ENCODE measurements at regions not wholly inside any gene's neighbourhood (a gene's known extent, or its start where the extent isn't known, plus 50 kb on each side); places are given as distances from the start of the nearest gene placed in this dataset.

DNA sequence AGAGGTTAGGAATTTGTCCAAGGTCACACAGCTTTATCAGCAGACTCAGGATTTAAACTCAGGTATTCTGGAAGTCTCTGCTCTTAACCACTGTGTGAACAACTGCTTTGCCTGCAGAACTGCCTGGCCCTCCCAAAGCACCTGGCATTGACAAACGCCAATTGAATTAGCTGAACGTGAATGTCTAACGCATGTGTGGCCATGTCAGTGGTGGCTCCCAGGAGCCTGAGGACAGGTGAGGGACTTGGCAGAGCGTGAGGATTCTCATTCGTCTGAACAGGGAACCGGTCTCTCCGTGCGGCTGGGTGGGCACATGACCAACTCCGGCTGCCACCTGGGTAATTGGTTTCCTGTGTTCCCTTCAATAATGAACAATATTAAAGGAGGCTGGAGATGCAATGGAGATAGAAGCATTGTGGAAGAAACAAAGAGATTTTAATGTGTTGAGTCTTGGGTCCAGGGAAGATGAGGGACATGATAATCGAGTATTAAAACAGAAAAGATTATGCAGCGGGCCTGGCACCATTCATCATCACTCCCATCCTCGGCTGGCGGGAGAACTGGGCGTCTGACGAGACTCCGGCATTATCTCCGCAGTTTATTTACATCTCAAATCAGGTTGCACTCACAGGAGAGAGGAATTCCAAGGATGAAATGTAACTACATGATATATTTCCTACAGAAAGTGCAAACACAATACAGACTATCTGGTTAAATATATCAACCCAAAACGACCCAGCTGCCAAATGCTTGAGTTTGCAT lies 113.5 kb downstream of the NPIPB5 start:
- no peaks in the 10 kb centered on the region for H3K9me3 ChIP-seq (ENCODE audit: control insufficient read depth in 2 of 2, insufficient read depth in 1 of 2, low read depth in 1 of 2, low read length in 1 of 2)
- no peaks in the 10 kb centered on the region for H3K4me1 ChIP-seq (ENCODE audit: control insufficient read depth in 2 of 2, insufficient read depth in 2 of 2, low read length in 1 of 2)
- peaks cover 0 to 4% of the 10 kb centered on the region in 2 donors for H3K27me3 ChIP-seq (ENCODE audit: control insufficient read depth in 1 of 2, insufficient read depth in 2 of 2, low read length in 2 of 2)
- H3K4me3 ChIP-seq (ENCODE audit: low read depth in 1 of 2, low read length in 2 of 2) = no peak overlapping the region
- H3K27ac ChIP-seq (ENCODE audit: low read depth in 2 of 2, low read length in 1 of 2) = no peak overlapping the region
- 44 to 45% methylated on average over 18 of the region's 18 CpGs for WGBS, 2 donors
- H3K36me3 ChIP-seq (ENCODE audit: control insufficient read depth in 2 of 2, insufficient read depth in 2 of 2, low read length in 1 of 2) = no peaks in the 10 kb centered on the region

DNA sequence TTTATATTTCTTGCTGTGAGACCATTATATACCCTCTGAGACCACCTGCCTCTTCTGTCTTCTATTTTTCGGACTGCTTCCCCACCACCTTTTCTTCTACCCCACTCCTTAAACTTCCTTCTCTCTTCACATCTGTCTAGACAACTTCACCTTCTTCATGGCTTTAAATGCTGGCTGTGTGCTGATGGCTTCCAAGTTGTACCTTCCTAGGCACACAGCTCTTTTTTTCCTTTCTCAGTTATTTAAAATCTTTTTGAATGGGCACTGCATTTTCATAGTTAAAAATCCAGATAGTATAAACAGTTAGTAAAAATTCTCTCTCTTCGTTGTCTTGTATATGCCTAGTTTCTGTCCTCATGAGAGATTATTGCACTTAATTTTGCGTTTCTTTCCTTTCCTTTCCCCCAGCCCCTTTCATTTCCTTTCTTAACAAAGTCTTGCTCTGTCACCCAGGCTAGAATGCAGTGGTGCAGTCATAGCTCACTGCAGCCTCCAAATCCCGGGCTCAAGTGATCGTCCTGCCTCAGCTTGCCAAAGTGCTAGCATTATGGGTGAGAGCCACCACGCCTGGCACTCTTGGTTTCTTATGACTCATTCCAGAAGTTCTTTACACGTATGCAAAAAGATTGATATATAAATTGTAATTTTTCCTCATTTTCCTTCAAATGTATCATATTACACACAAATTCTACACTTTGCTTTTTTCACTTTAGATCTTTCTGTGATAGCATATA lies 114.3 kb downstream of the NPIPB5 start:
- H3K27me3 ChIP-seq (ENCODE audit: control insufficient read depth in 1 of 2, insufficient read depth in 2 of 2, low read length in 2 of 2) = peaks cover 0 to under 1% of the 10 kb centered on the region in 2 donors

GRCh38 chr16:22625967-22626366 lies 115.3 kb downstream of the NPIPB5 start:
- Histone ChIP-seq H3K4me1 (ENCODE audit: control insufficient read depth in 2 of 2, insufficient read depth in 2 of 2, low read length in 1 of 2) (no peaks in the 10 kb centered on the region), H3K27me3 (ENCODE audit: control insufficient read depth in 1 of 2, insufficient read depth in 2 of 2, low read length in 2 of 2) (no peaks in the 10 kb centered on the region), H3K27ac (ENCODE audit: low read depth in 2 of 2, low read length in 1 of 2) (no peak overlapping the region), H3K9me3 (ENCODE audit: control insufficient read depth in 2 of 2, insufficient read depth in 1 of 2, low read depth in 1 of 2, low read length in 1 of 2) (no peaks in the 10 kb centered on the region), H3K36me3 (ENCODE audit: control insufficient read depth in 2 of 2, insufficient read depth in 2 of 2, low read length in 1 of 2) (no peaks in the 10 kb centered on the region), H3K4me3 (ENCODE audit: low read depth in 1 of 2, low read length in 2 of 2) (no peak overlapping the region)
- WGBS, 2 donors = 46 to 56% methylated on average over 2 of the region's 2 CpGs

More for the DNA sequence above, 114.3 kb downstream of the NPIPB5 start:
- no peaks in the 10 kb centered on the region for H3K4me1 ChIP-seq (ENCODE audit: control insufficient read depth in 2 of 2, insufficient read depth in 2 of 2, low read length in 1 of 2)
- H3K36me3 ChIP-seq (ENCODE audit: control insufficient read depth in 2 of 2, insufficient read depth in 2 of 2, low read length in 1 of 2) = no peaks in the 10 kb centered on the region
- H3K27ac ChIP-seq (ENCODE audit: low read depth in 2 of 2, low read length in 1 of 2) = no peak overlapping the region
- H3K4me3 ChIP-seq (ENCODE audit: low read depth in 1 of 2, low read length in 2 of 2) = no peak overlapping the region
- no peaks in the 10 kb centered on the region for H3K9me3 ChIP-seq (ENCODE audit: control insufficient read depth in 2 of 2, insufficient read depth in 1 of 2, low read depth in 1 of 2, low read length in 1 of 2)
- 42 to 56% methylated on average over 7 of the region's 7 CpGs for WGBS, 2 donors

DNA sequence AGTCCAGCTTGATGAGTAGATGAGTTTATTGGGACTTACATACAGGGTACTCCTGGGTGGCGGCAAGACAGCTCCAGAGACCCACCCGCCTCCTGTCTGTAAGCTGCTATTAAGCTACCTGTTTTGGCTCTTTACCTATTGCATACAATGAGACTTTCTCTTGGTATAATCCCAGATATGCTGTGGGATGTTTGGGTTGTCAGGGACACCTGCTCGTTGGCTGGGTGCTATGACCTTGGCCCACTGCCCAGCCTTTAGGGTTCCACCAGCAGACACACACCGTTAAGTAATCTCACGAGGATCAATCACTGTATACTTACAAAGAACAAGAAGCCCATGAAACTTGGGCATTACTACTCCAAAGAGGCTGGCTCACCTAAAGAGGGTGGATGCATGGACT lies 116.4 kb downstream of the NPIPB5 start:
- no peaks in the 10 kb centered on the region for H3K9me3 ChIP-seq (ENCODE audit: control insufficient read depth in 2 of 2, insufficient read depth in 1 of 2, low read depth in 1 of 2, low read length in 1 of 2)
- no peak overlapping the region for H3K4me3 ChIP-seq (ENCODE audit: low read depth in 1 of 2, low read length in 2 of 2)
- no peaks in the 10 kb centered on the region for H3K27me3 ChIP-seq (ENCODE audit: control insufficient read depth in 1 of 2, insufficient read depth in 2 of 2, low read length in 2 of 2)
- no peak overlapping the region for H3K27ac ChIP-seq (ENCODE audit: low read depth in 2 of 2, low read length in 1 of 2)
- H3K36me3 ChIP-seq (ENCODE audit: control insufficient read depth in 2 of 2, insufficient read depth in 2 of 2, low read length in 1 of 2) = no peaks in the 10 kb centered on the region
- 48 to 61% methylated on average over 5 of the region's 5 CpGs for WGBS, 2 donors
- H3K4me1 ChIP-seq (ENCODE audit: control insufficient read depth in 2 of 2, insufficient read depth in 2 of 2, low read length in 1 of 2) = no peaks in the 10 kb centered on the region

DNA sequence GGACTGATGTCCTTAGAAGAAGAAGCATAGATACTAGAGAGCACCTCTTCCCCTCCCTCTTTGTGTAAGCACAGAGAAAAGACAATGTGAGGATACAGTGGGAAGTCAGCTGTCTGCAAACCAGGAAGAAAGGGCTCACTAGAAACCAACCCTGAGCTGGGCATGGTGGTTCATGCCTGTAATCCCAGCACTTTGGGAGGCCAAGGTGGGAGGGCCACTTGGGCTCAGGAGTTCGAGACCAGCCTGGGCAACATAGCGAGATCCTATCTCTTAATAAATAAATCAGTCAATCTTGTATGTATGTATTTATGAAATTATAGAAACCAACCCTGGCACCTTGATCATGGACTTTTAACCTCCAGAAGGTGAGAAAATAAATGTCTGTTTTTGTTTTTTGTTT lies 118.3 kb downstream of the NPIPB5 start:
- Histone ChIP-seq H3K27me3 (ENCODE audit: control insufficient read depth in 1 of 2, insufficient read depth in 2 of 2, low read length in 2 of 2) (no peaks in the 10 kb centered on the region), H3K27ac (ENCODE audit: low read depth in 2 of 2, low read length in 1 of 2) (no peak overlapping the region), H3K4me3 (ENCODE audit: low read depth in 1 of 2, low read length in 2 of 2) (no peak overlapping the region), H3K4me1 (ENCODE audit: control insufficient read depth in 2 of 2, insufficient read depth in 2 of 2, low read length in 1 of 2) (no peaks in the 10 kb centered on the region), H3K9me3 (ENCODE audit: control insufficient read depth in 2 of 2, insufficient read depth in 1 of 2, low read depth in 1 of 2, low read length in 1 of 2) (no peaks in the 10 kb centered on the region), H3K36me3 (ENCODE audit: control insufficient read depth in 2 of 2, insufficient read depth in 2 of 2, low read length in 1 of 2) (no peaks in the 10 kb centered on the region)
- 89 to 92% methylated on average over 2 of the region's 2 CpGs for WGBS, 2 donors

- Histone ChIP-seq H3K9me3 (ENCODE audit: control insufficient read depth in 2 of 2, insufficient read depth in 1 of 2, low read depth in 1 of 2, low read length in 1 of 2) (no peaks in the 10 kb centered on the region), H3K4me1 (ENCODE audit: control insufficient read depth in 2 of 2, insufficient read depth in 2 of 2, low read length in 1 of 2) (no peaks in the 10 kb centered on the region), H3K27ac (ENCODE audit: low read depth in 2 of 2, low read length in 1 of 2) (no peak overlapping the region), H3K36me3 (ENCODE audit: control insufficient read depth in 2 of 2, insufficient read depth in 2 of 2, low read length in 1 of 2) (no peaks in the 10 kb centered on the region), H3K27me3 (ENCODE audit: control insufficient read depth in 1 of 2, insufficient read depth in 2 of 2, low read length in 2 of 2) (no peaks in the 10 kb centered on the region), H3K4me3 (ENCODE audit: low read depth in 1 of 2, low read length in 2 of 2) (no peak overlapping the region)
- 86 to 93% methylated on average over 4 of the region's 4 CpGs for WGBS, 2 donors
Measured at GRCh38 chr16:22630242-22630641, 119.6 kb downstream of the NPIPB5 start.

GRCh38 chr16:22631264-22631663 lies 120.6 kb downstream of the NPIPB5 start:
- Histone ChIP-seq H3K27ac (ENCODE audit: low read depth in 2 of 2, low read length in 1 of 2) (no peak overlapping the region), H3K36me3 (ENCODE audit: control insufficient read depth in 2 of 2, insufficient read depth in 2 of 2, low read length in 1 of 2) (no peaks in the 10 kb centered on the region), H3K27me3 (ENCODE audit: control insufficient read depth in 1 of 2, insufficient read depth in 2 of 2, low read length in 2 of 2) (no peaks in the 10 kb centered on the region), H3K4me3 (ENCODE audit: low read depth in 1 of 2, low read length in 2 of 2) (no peak overlapping the region), H3K9me3 (ENCODE audit: control insufficient read depth in 2 of 2, insufficient read depth in 1 of 2, low read depth in 1 of 2, low read length in 1 of 2) (no peaks in the 10 kb centered on the region), H3K4me1 (ENCODE audit: control insufficient read depth in 2 of 2, insufficient read depth in 2 of 2, low read length in 1 of 2) (no peaks in the 10 kb centered on the region)
- WGBS, 2 donors = 80 to 83% methylated on average over 9 of the region's 9 CpGs

DNA sequence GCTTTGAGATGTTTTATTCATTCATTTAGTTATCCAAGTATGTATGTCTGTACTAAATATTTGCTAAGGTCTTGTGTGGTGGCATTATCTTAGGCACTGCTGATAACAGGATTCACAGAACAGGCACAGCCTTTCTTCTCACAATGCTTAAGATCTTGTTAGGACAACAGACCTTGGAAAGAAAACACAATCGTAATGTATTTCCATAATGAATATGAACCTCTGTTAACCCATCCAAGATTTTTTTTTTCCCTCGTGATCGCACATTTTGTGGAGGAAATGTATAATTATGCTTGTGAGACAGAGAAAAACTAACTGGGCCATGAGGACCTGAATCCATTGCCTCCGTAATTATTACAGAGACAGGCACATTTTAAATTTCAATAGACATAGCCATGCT lies 121.9 kb downstream of the NPIPB5 start:
- no peak overlapping the region for H3K27ac ChIP-seq (ENCODE audit: low read depth in 2 of 2, low read length in 1 of 2)
- no peaks in the 10 kb centered on the region for H3K9me3 ChIP-seq (ENCODE audit: control insufficient read depth in 2 of 2, insufficient read depth in 1 of 2, low read depth in 1 of 2, low read length in 1 of 2)
- H3K4me3 ChIP-seq (ENCODE audit: low read depth in 1 of 2, low read length in 2 of 2) = no peak overlapping the region
- 66 to 73% methylated on average over 4 of the region's 4 CpGs for WGBS, 2 donors
- no peaks in the 10 kb centered on the region for H3K36me3 ChIP-seq (ENCODE audit: control insufficient read depth in 2 of 2, insufficient read depth in 2 of 2, low read length in 1 of 2)
- peaks cover 0 to 4% of the 10 kb centered on the region in 2 donors for H3K27me3 ChIP-seq (ENCODE audit: control insufficient read depth in 1 of 2, insufficient read depth in 2 of 2, low read length in 2 of 2)
- H3K4me1 ChIP-seq (ENCODE audit: control insufficient read depth in 2 of 2, insufficient read depth in 2 of 2, low read length in 1 of 2) = no peaks in the 10 kb centered on the region

- no peaks in the 10 kb centered on the region for H3K36me3 ChIP-seq (ENCODE audit: control insufficient read depth in 2 of 2, insufficient read depth in 2 of 2, low read length in 1 of 2)
- 88% methylated on average over 5 of the region's 5 CpGs for WGBS, 2 donors
- peaks cover 0 to 4% of the 10 kb centered on the region in 2 donors for H3K27me3 ChIP-seq (ENCODE audit: control insufficient read depth in 1 of 2, insufficient read depth in 2 of 2, low read length in 2 of 2)
- no peak overlapping the region for H3K27ac ChIP-seq (ENCODE audit: low read depth in 2 of 2, low read length in 1 of 2)
- H3K4me1 ChIP-seq (ENCODE audit: control insufficient read depth in 2 of 2, insufficient read depth in 2 of 2, low read length in 1 of 2) = no peaks in the 10 kb centered on the region
- H3K9me3 ChIP-seq (ENCODE audit: control insufficient read depth in 2 of 2, insufficient read depth in 1 of 2, low read depth in 1 of 2, low read length in 1 of 2) = peaks cover 0 to 2% of the 10 kb centered on the region in 2 donors
- no peak overlapping the region for H3K4me3 ChIP-seq (ENCODE audit: low read depth in 1 of 2, low read length in 2 of 2)
Measured at GRCh38 chr16:22633280-22633679, 122.6 kb downstream of the NPIPB5 start.
